ENCODE measurements at regions not wholly inside any gene's neighbourhood (a gene's known extent, or its start where the extent isn't known, plus 50 kb on each side); places are given as distances from the start of the nearest gene placed in this dataset.
A peak's percentile ranks its signal among the peaks of the same experiment; 100 is the strongest.

- DNase-seq (ENCODE audit: low read depth), result no peak
- no peak overlapping the region for H3K4me3 ChIP-seq (ENCODE audit: control insufficient read depth, low read depth, low read length)
- no peak for TF ChIP-seq CTCF (conservative IDR thresholded peaks at IDR 0.05; ENCODE audit: control insufficient read depth, insufficient read depth, low read depth, low read length)
These were observed 575.3 kb upstream of the IL12A start for GRCh38 chr3:159413319-159413718.

GRCh38 chr3:159416856-159417255 lies 571.8 kb upstream of the IL12A start:
- DNase-seq (ENCODE audit: low read depth), result peak; percentile 28
- no peak overlapping the region for H3K4me3 ChIP-seq (ENCODE audit: control insufficient read depth, low read depth, low read length)
- no peak for TF ChIP-seq CTCF (conservative IDR thresholded peaks at IDR 0.05; ENCODE audit: control insufficient read depth, insufficient read depth, low read depth, low read length)

- no peak overlapping the region for H3K4me3 ChIP-seq (ENCODE audit: control insufficient read depth, low read depth, low read length)
- peak; percentile 34 for DNase-seq (ENCODE audit: low read depth)
- no peak for TF ChIP-seq CTCF (conservative IDR thresholded peaks at IDR 0.05; ENCODE audit: control insufficient read depth, insufficient read depth, low read depth, low read length)
These were observed 570.9 kb upstream of the IL12A start for GRCh38 chr3:159417761-159418160.

- no peak for TF ChIP-seq CTCF (conservative IDR thresholded peaks at IDR 0.05; ENCODE audit: control insufficient read depth, insufficient read depth, low read depth, low read length)
- DNase-seq (ENCODE audit: low read depth), result peak; percentile 38
- no peak overlapping the region for H3K4me3 ChIP-seq (ENCODE audit: control insufficient read depth, low read depth, low read length)
These were observed 569.8 kb upstream of the IL12A start for GRCh38 chr3:159418571-159419526.

GRCh38 chr3:159429702-159430101 lies 558.9 kb upstream of the IL12A start:
- no peak for DNase-seq (ENCODE audit: low read depth)
- H3K4me3 ChIP-seq (ENCODE audit: control insufficient read depth, low read depth, low read length), result no peak overlapping the region
- TF ChIP-seq CTCF (conservative IDR thresholded peaks at IDR 0.05; ENCODE audit: control insufficient read depth, insufficient read depth, low read depth, low read length), result no peak

- no peak for TF ChIP-seq CTCF (conservative IDR thresholded peaks at IDR 0.05; ENCODE audit: control insufficient read depth, insufficient read depth, low read depth, low read length)
- no peak overlapping the region for H3K4me3 ChIP-seq (ENCODE audit: control insufficient read depth, low read depth, low read length)
- DNase-seq (ENCODE audit: low read depth), result peak; percentile 11
These were observed 555.8 kb upstream of the IL12A start for GRCh38 chr3:159432682-159433340.

All from fibroblast of mammary gland (primary cell).